HL-60 (cell line): ENCODE measurements at regions not wholly inside any gene's neighbourhood (a gene's known extent, or its start where the extent isn't known, plus 50 kb on each side); places are given as distances from the start of the nearest gene placed in this dataset.

ENCODE experiments used
- DNase-seq, 2 experiments: peaks; one replicate each; pipeline ENCODE4 v3.0.0-alpha.2; 2010 to 2020; ENCODE audit warnings: low read depth in 1 of 2, low spot score in 1 of 2
- H3K27ac ChIP-seq: fragments of 250-450 bp; sonication (Bioruptor Pico); replicated peaks from 2 replicates; pipeline ENCODE4 v1.5.1; 2020; ENCODE audit warnings: mild to moderate bottlenecking, moderate library complexity
- H3K27me3 ChIP-seq: fragments of 250-450 bp; sonication (Bioruptor Pico); 2 replicates; pipeline ENCODE4 v1.5.1; 2021; ENCODE audit warnings: mild to moderate bottlenecking, moderate library complexity; ENCODE audit not compliant: insufficient read depth, poor library complexity, severe bottlenecking
- H3K4me3 ChIP-seq: replicated peaks from 2 replicates; pipeline ENCODE4 v1.5.1; 2011; ENCODE audit warnings: mild to moderate bottlenecking, control low read depth, low read length; ENCODE audit not compliant: insufficient read depth
- CTCF ChIP-seq: IDR thresholded peaks from one replicate; pipeline ENCODE4 v1.5.1; 2011; ENCODE audit warnings: low read length, control low read depth, inconsistent platforms; ENCODE audit not compliant: insufficient read depth
- GABPA ChIP-seq: IDR thresholded peaks from 2 replicates; pipeline ENCODE4 v1.6.1; 2012; ENCODE audit warnings: low read depth
- POLR2AphosphoS5 ChIP-seq: IDR thresholded peaks from 2 replicates; pipeline ENCODE4 v1.6.1; 2012; ENCODE audit warnings: low read depth
- REST ChIP-seq: IDR thresholded peaks from 2 replicates; pipeline ENCODE4 v1.6.1; 2012; ENCODE audit warnings: low read depth; ENCODE audit not compliant: insufficient replicate concordance
- SPI1 ChIP-seq: IDR thresholded peaks from 2 replicates; pipeline ENCODE4 v1.6.1; 2012; ENCODE audit warnings: low read depth, mild to moderate bottlenecking, borderline replicate concordance

GRCh38 chr11:122235615-122236014, 119.6 kb upstream of the BLID start:
- no peak for DNase-seq
- no peak for TF ChIP-seq POLR2AphosphoS5
- TF ChIP-seq GABPA = no peak
- no peak for TF ChIP-seq REST
- TF ChIP-seq SPI1 = no peak
- no peak for TF ChIP-seq CTCF
- no peak overlapping the region for H3K4me3 ChIP-seq
- no peak overlapping the region for H3K27ac ChIP-seq
- H3K27me3 ChIP-seq = no peaks in the 10 kb centered on the region

GRCh38 chr11:122234780-122235179, 118.8 kb upstream of the BLID start:
- Histone ChIP-seq H3K4me3 (no peak overlapping the region), H3K27me3 (no peaks in the 10 kb centered on the region), H3K27ac (no peak overlapping the region)
- no peak for TF ChIP-seq SPI1
- TF ChIP-seq POLR2AphosphoS5 = no peak
- TF ChIP-seq CTCF = no peak
- no peak for TF ChIP-seq GABPA
- TF ChIP-seq REST = no peak
- no peak for DNase-seq

- TF ChIP-seq CTCF = no peak
- no peak for TF ChIP-seq POLR2AphosphoS5
- no peak for TF ChIP-seq REST
- no peak for TF ChIP-seq SPI1
- TF ChIP-seq GABPA = no peak
- no peak for DNase-seq
- H3K27me3 ChIP-seq = no peaks in the 10 kb centered on the region
- H3K4me3 ChIP-seq = no peak overlapping the region
- H3K27ac ChIP-seq = no peak overlapping the region
Measured at GRCh38 chr11:122234257-122234656, 118.2 kb upstream of the BLID start.
